Epithelial cell of esophagus (primary cell): ENCODE measurements at regions not wholly inside any gene's neighbourhood (a gene's known extent, or its start where the extent isn't known, plus 50 kb on each side); places are given as distances from the start of the nearest gene placed in this dataset.
A peak's percentile ranks its signal among the peaks of the same experiment; 100 is the strongest.

ENCODE experiments used
- DNase-seq: peaks from one replicate; pipeline ENCODE4 v3.0.0; 2010; ENCODE audit warnings: low read depth
- H3K4me3 ChIP-seq: 2 replicates; pipeline ENCODE4 v1.5.1; 2011; ENCODE audit warnings: mild to moderate bottlenecking, low read length, control low read depth
- TF ChIP-seq, protein P1 (sequence below): IDR thresholded peaks from 2 replicates; pipeline ENCODE4 v1.5.1; 2011; ENCODE audit warnings: low read depth, mild to moderate bottlenecking, low read length, control low read depth, inconsistent platforms; ENCODE audit not compliant: insufficient read depth; ENCODE audit errors: missing control alignments

DNA sequence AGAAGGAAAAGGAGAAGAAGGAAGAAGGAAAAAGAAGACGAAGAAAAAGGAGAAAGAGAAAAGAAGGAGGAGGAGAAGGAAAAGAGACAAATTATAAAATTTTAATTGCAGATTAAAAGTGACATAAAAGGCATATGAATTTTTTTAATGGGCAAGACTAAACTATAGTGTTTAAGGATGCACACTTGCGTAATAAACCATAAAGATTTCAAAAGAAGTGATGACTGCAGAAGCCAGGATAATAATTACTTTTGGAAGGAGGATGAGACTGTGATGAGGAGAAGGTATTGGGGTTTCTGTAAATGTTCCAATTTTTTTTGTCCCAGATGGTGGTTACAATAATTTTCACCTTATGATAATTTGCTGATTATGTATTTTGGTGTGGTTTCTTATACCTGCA lies 243.1 kb upstream of the PKN2 start:
- TF ChIP-seq, protein P1, sequence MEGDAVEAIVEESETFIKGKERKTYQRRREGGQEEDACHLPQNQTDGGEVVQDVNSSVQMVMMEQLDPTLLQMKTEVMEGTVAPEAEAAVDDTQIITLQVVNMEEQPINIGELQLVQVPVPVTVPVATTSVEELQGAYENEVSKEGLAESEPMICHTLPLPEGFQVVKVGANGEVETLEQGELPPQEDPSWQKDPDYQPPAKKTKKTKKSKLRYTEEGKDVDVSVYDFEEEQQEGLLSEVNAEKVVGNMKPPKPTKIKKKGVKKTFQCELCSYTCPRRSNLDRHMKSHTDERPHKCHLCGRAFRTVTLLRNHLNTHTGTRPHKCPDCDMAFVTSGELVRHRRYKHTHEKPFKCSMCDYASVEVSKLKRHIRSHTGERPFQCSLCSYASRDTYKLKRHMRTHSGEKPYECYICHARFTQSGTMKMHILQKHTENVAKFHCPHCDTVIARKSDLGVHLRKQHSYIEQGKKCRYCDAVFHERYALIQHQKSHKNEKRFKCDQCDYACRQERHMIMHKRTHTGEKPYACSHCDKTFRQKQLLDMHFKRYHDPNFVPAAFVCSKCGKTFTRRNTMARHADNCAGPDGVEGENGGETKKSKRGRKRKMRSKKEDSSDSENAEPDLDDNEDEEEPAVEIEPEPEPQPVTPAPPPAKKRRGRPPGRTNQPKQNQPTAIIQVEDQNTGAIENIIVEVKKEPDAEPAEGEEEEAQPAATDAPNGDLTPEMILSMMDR: no peak
- DNase-seq: peak; percentile 29
- no peak overlapping the region for H3K4me3 ChIP-seq

DNA sequence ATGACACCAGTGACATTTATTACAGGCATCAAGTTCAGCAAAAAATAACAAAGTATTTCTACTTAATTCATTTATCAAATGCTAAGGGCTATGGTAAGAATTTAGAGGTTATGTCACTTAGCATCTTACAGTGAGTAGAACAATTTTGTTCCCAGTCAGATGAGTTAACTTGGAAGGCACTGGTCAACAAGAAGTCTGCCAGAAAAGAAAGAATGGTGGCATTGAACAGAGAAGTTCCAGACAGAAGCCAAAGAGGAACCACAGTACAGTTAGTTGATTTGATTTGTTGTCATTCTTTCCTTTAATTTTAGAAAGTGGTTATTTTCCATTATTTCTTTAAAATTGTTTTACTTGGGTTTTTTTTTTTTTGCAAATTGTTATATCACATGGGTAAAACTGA lies 232.2 kb upstream of the PKN2 start:
- H3K4me3 ChIP-seq: no peak overlapping the region
- TF ChIP-seq, protein P1: no peak
- no peak for DNase-seq

DNA sequence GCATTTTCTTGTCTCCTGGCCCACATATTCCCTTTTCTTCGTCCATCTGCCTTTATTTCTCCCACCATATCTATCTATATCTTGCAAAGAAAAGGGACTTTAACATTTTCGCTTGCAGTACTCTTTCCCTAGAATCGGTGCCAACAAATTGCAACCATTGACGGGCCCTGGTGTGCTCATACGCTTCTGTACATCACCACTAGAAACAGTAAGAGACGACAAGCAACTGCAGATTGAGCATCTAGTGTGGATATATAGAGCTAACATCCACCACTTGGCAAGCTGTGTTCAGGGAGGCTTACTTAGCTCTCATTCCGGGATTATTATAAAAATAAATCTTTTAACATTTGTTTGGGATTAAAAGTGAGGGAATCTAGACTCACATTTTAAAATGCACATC lies 230.8 kb upstream of the PKN2 start:
- DNase-seq: no peak
- TF ChIP-seq, protein P1: no peak
- H3K4me3 ChIP-seq: no peak overlapping the region

DNA sequence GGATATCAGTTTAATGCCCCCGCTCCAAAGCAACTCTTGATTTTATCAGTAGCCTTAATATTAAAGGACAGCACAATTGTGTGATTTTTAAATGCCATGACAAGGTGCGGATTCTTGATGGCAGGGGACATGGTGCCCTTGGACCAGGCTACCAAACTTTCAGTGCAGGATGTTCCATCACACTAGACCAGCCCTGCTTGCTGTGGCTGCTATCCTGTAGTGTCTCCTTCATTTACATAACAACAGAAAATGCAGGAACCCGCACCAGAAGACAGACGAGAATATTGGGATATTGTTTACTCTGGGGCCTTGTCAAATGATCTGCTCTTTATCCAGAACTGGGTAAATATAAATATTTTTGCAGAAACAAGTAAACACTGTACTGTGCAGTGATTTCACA lies 229.3 kb upstream of the PKN2 start:
- H3K4me3 ChIP-seq: no peak overlapping the region
- no peak for DNase-seq
- TF ChIP-seq, protein P1: no peak

DNA sequence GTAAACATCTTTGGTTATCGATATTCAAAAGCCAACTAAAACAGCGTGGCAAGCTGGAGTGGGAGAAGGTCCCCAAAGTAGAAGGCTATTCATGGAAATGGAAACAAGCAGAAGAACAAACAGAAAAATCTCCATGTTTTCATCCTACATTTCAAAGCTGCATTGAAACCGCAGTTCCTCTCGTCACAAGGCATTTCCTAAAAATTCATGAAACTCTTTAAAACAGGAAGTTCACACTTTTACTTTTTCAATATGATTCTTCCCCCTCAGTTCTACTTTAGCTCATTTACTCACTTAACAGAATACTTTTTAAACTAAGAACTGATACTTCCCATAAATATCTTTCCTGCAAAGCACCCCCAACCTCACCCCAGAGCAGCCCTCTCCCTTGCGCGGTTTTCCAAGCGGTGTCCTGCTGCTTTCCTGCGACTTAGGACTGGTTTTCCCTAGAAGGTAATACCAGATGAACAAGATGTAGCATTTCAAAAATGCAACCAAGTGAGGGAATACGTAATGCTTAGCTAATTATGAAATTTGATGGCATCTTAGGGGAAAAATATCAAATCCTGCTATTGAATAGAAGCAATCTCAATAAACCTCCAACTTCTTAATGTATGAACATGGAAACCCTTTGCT lies 228.3 kb upstream of the PKN2 start:
- DNase-seq: no peak
- TF ChIP-seq, protein P1: no peak
- no peak overlapping the region for H3K4me3 ChIP-seq

DNA sequence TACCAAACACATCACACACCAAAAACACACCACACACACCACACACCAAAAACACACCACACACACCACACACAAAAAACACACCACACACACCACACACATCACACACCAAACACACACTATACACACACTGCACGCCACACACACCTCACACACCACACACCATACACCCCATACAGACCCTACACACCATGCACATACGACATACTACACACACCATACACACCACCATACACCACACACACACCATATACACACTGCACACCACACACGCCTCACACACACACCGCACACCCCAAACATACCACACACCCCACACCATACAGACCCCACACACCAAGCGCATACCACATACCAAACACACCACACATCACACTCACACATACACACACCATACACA lies 226.9 kb upstream of the PKN2 start:
- TF ChIP-seq, protein P1: no peak
- H3K4me3 ChIP-seq: no peak overlapping the region
- no peak for DNase-seq

DNA sequence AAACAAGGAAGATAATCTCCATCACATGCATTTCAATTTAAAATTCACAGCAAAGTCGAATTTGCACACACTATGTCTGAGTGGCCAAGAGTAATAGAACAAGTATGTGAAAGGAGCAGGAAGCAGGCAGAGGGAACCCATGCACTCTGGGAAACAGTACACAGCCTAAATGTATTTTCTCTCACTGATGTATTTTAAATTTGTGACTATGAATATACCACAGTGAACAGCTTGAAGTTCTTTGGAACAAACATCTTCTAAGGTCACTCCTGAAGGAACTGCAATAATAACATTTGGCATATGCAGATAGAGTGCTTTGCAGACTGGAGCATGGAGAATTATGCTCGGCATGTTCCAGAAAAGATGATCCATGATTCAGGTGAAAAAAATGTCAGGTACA lies 223.1 kb upstream of the PKN2 start:
- TF ChIP-seq, protein P1: no peak
- no peak for DNase-seq
- no peak overlapping the region for H3K4me3 ChIP-seq
